HCT116 (cell line): ENCODE measurements at regions not wholly inside any gene's neighbourhood (a gene's known extent, or its start where the extent isn't known, plus 50 kb on each side); places are given as distances from the start of the nearest gene placed in this dataset.

Experiments
- ATAC-seq: fragments of 200-7000 bp; cut with Tn5 transposase; 2 replicates; pipeline ENCODE4 v1.9.1; 2020; ENCODE audit warnings: mild to moderate bottlenecking, moderate library complexity
- BruUV-seq: library from RNA; stranded (reverse); fragments of 400-500 nt; replicated peaks from 2 replicates; lab custom pipeline; 2021; lab: Mats Ljungman, UMichigan
- CTCF ChIA-PET: fragments of 300-600 bp; sonication (Branson Sonifier 250); formaldehyde crosslinking; loops from one replicate; lab custom pipeline; 2021; ENCODE audit warnings: antibody characterized with exemption; lab: Charles Lee
- POLR2A ChIA-PET: fragments of 300-600, 350-600 bp; sonication (Branson Sonifier 250); formaldehyde crosslinking; loops from one replicate; lab custom pipeline; 2021; ENCODE audit warnings: antibody characterized with exemption; lab: Charles Lee
- RAD21 ChIA-PET, 2 experiments: fragments of 300-600 bp; sonication (Branson Sonifier 250); formaldehyde crosslinking; loops; one replicate each; lab custom pipeline; 2023; ENCODE audit warnings: low total read pairs in 2 of 2; ENCODE audit not compliant: uncharacterized antibody in 2 of 2, unreplicated experiment in 2 of 2, low non-redundant PET in 1 of 2; lab: Charles Lee
- DNase-seq: peaks from one replicate; pipeline ENCODE4 v3.0.0-alpha.2; 2010; ENCODE audit warnings: low read depth, low spot score
- H2AFZ ChIP-seq: fragments of 200-600 bp; shearing (Covaris generic), sonication (generic); 2 replicates; pipeline ENCODE4 v1.6.1; 2017; ENCODE audit warnings: low read depth, mixed run types, mixed read lengths, antibody characterized with exemption, low read length; ENCODE audit not compliant: poor library complexity, severe bottlenecking
- H3K27ac ChIP-seq: 2 replicates; pipeline ENCODE4 v1.5.1; 2012; ENCODE audit warnings: low read depth, low read length
- H3K27me3 ChIP-seq: fragments of 200-600 bp; sonication (generic); 2 replicates; pipeline ENCODE4 v1.6.1; 2016; ENCODE audit warnings: mixed run types, low read length, mixed read lengths; ENCODE audit not compliant: insufficient read depth
- H3K36me3 ChIP-seq, 2 experiments: fragments of 200-500 bp in 1 of 2; fragments of 200-600 bp in 1 of 2; sonication (Bioruptor generic) in 1 of 2; sonication (generic) in 1 of 2; 2 replicates each; pipeline versions ENCODE4 v1.5.1 to v1.6.1; 2014 to 2016; ENCODE audit warnings: low read length in 2 of 2, inconsistent platforms in 1 of 2, mixed read lengths in 1 of 2, mixed run types in 1 of 2; ENCODE audit not compliant: insufficient read depth in 2 of 2, control insufficient read depth in 1 of 2
- H3K4me1 ChIP-seq, 2 experiments: fragments of 200-600 bp in 1 of 2; sonication (generic) in 1 of 2; 2 replicates each; pipeline versions ENCODE4 v1.5.1 to v1.6.1; 2012 to 2017; ENCODE audit warnings: low read length in 2 of 2, inconsistent platforms in 1 of 2, mild to moderate bottlenecking in 1 of 2, mixed read lengths in 1 of 2, mixed run types in 1 of 2, moderate library complexity in 1 of 2; ENCODE audit not compliant: insufficient read depth in 2 of 2, control insufficient read depth in 1 of 2
- H3K4me2 ChIP-seq: fragments of 200-600 bp; sonication (generic); 2 replicates; pipeline ENCODE4 v1.6.1; 2017; ENCODE audit warnings: mixed run types, low read length, mixed read lengths
- H3K4me3 ChIP-seq, 2 experiments: fragments of 200-600 bp in 1 of 2; sonication (generic) in 1 of 2; replicated peaks in 1 of 2; 2 replicates each; pipeline ENCODE4 v1.5.1; 2011 to 2016; ENCODE audit warnings: low read length in 2 of 2, control low read depth in 1 of 2, low read depth in 1 of 2, mild to moderate bottlenecking in 1 of 2, mixed read lengths in 1 of 2, mixed run types in 1 of 2
- H3K79me2 ChIP-seq: fragments of 200-600 bp; sonication (generic); 2 replicates; pipeline ENCODE4 v1.6.1; 2017; ENCODE audit warnings: mild to moderate bottlenecking, mixed run types, low read length, moderate library complexity, mixed read lengths; ENCODE audit not compliant: insufficient read depth
- H3K9ac ChIP-seq: fragments of 200-600 bp; sonication (generic); 2 replicates; pipeline ENCODE4 v1.6.1; 2016; ENCODE audit warnings: low read length, mixed read lengths
- H3K9me2 ChIP-seq: fragments of 200-600 bp; sonication (generic), shearing (Covaris generic); 2 replicates; pipeline ENCODE4 v1.6.1; 2017; ENCODE audit warnings: mixed run types, mild to moderate bottlenecking, moderate library complexity; ENCODE audit not compliant: insufficient read depth
- H3K9me3 ChIP-seq, 2 experiments: fragments of 200-500 bp in 1 of 2; fragments of 200-600 bp in 1 of 2; sonication (Bioruptor generic) in 1 of 2; sonication (generic) in 1 of 2; 2 replicates each; pipeline ENCODE4 v1.6.1; 2014 to 2017; ENCODE audit warnings: low read length in 2 of 2, mixed read lengths in 2 of 2, inconsistent platforms in 1 of 2, low read depth in 1 of 2, mild to moderate bottlenecking in 1 of 2, mixed run types in 1 of 2, moderate library complexity in 1 of 2; ENCODE audit not compliant: control insufficient read depth in 1 of 2, insufficient read depth in 1 of 2
- H4K20me1 ChIP-seq: fragments of 200-600 bp; sonication (generic), shearing (Covaris generic); 2 replicates; pipeline ENCODE4 v1.6.1; 2017; ENCODE audit warnings: mixed run types, mild to moderate bottlenecking, moderate library complexity; ENCODE audit not compliant: insufficient read depth
- ATF3 ChIP-seq: IDR thresholded peaks from 2 replicates; pipeline ENCODE4 v1.6.1; 2012
- EGR1 ChIP-seq: IDR thresholded peaks from 2 replicates; pipeline ENCODE4 v1.6.1; 2012; ENCODE audit warnings: low read depth
- ELF1 ChIP-seq: IDR thresholded peaks from 2 replicates; pipeline ENCODE4 v1.6.1; 2012; ENCODE audit warnings: low read depth, borderline replicate concordance
- EZH2phosphoT487 ChIP-seq: fragments of 200-600 bp; IDR thresholded peaks from 2 replicates; pipeline ENCODE4 v1.6.1; 2018; ENCODE audit warnings: antibody characterized with exemption, borderline replicate concordance
- FOSL1 ChIP-seq: IDR thresholded peaks from 2 replicates; pipeline ENCODE4 v1.6.1; 2012; ENCODE audit warnings: low read depth
- JUND ChIP-seq: IDR thresholded peaks from 2 replicates; pipeline ENCODE4 v1.6.1; 2012
- MAX ChIP-seq: IDR thresholded peaks from 2 replicates; pipeline ENCODE4 v1.6.1; 2012
- POLR2A ChIP-seq: IDR thresholded peaks from 2 replicates; pipeline ENCODE4 v1.7.0; 2011; ENCODE audit warnings: borderline replicate concordance; ENCODE audit not compliant: insufficient read depth, insufficient read length; ENCODE audit errors: extremely low read depth
- POLR2AphosphoS5 ChIP-seq: IDR thresholded peaks from 2 replicates; pipeline ENCODE4 v1.6.1; 2011; ENCODE audit warnings: mild to moderate bottlenecking, low read depth, low read length, moderate library complexity
- SIN3A ChIP-seq: IDR thresholded peaks from 2 replicates; pipeline ENCODE4 v1.6.1; 2012; ENCODE audit warnings: low read depth
- SP1 ChIP-seq: IDR thresholded peaks from 2 replicates; pipeline ENCODE4 v1.6.1; 2012; ENCODE audit warnings: low read depth
- YY1 ChIP-seq: IDR thresholded peaks from 2 replicates; pipeline ENCODE4 v1.6.1; 2011; ENCODE audit warnings: low read length, low read depth, moderate library complexity, mild to moderate bottlenecking; ENCODE audit not compliant: insufficient replicate concordance; ENCODE audit errors: extremely low read depth
- ZBTB33 ChIP-seq: IDR thresholded peaks from 2 replicates; pipeline ENCODE4 v1.6.1; 2011; ENCODE audit warnings: mild to moderate bottlenecking, low read length, moderate library complexity; ENCODE audit not compliant: insufficient replicate concordance; ENCODE audit errors: extremely low read depth
- ZFX ChIP-seq: fragments of 450-650 bp; IDR thresholded peaks from 2 replicates; pipeline ENCODE4 v1.6.1; 2017
- ZNF274 ChIP-seq: fragments of 200-500 bp; sonication (Bioruptor generic); IDR thresholded peaks from 2 replicates; pipeline ENCODE4 v1.6.1; 2014; ENCODE audit warnings: mild to moderate bottlenecking, low read depth, low read length, inconsistent platforms
- intact Hi-C: fragments of 100-400 bp; cut with micrococcal nuclease; formaldehyde crosslinking; loops from 2 replicates; pipeline ENCODE4 v1.10.0; 2022

- ATAC-seq: no peak
- CTCF ChIA-PET: no interaction called here
These were observed 490.5 kb upstream of the NR2F2 start for GRCh38 chr15:95840004-95840403.

GRCh38 chr15:95840855-95841254, 489.6 kb upstream of the NR2F2 start:
- Histone ChIP-seq H3K79me2 (no peaks in the 10 kb centered on the region), H3K9ac (no peak overlapping the region), H3K4me2 (no peak overlapping the region), H3K36me3 (no peaks in the 10 kb centered on the region), H3K9me2 (no peaks in the 10 kb centered on the region), H3K9me3 (no peaks in the 10 kb centered on the region), H4K20me1 (no peaks in the 10 kb centered on the region), H3K4me3 (no peak overlapping the region), H2AFZ (no peak overlapping the region), H3K27ac (no peak overlapping the region), H3K27me3 (no peaks in the 10 kb centered on the region), H3K4me1 (no peaks in the 10 kb centered on the region)
- POLR2A ChIA-PET: no interaction called here
- BruUV-seq: no TSS peak
- no peak for DNase-seq
- no peak for ATAC-seq
- intact Hi-C loops: no loop called here
- TF ChIP-seq ZBTB33: no peak
- TF ChIP-seq POLR2A: no peak
- no peak for TF ChIP-seq POLR2AphosphoS5
- no peak for TF ChIP-seq ATF3
- no peak for TF ChIP-seq EZH2phosphoT487
- TF ChIP-seq YY1: no peak
- TF ChIP-seq MAX: no peak
- no peak for TF ChIP-seq ZNF274
- no peak for TF ChIP-seq SP1
- TF ChIP-seq SIN3A: no peak
- TF ChIP-seq JUND: no peak
- no peak for TF ChIP-seq ZFX
- no peak for TF ChIP-seq EGR1
- RAD21 ChIA-PET: no interaction called here
- CTCF ChIA-PET: no interaction called here

More at GRCh38 chr15:95840004-95840403, 490.5 kb upstream of the NR2F2 start:
- no peaks in the 10 kb centered on the region for H3K9me2 ChIP-seq
- no peak overlapping the region for H3K4me2 ChIP-seq
- H2AFZ ChIP-seq: no peak overlapping the region
- no peaks in the 10 kb centered on the region for H3K36me3 ChIP-seq
- H3K79me2 ChIP-seq: no peaks in the 10 kb centered on the region
- H3K4me1 ChIP-seq: no peaks in the 10 kb centered on the region
- H3K27me3 ChIP-seq: no peaks in the 10 kb centered on the region
- H4K20me1 ChIP-seq: no peaks in the 10 kb centered on the region
- POLR2A ChIA-PET: no interaction called here
- BruUV-seq: no TSS peak
- RAD21 ChIA-PET: no interaction called here
- intact Hi-C loops: no loop called here
- DNase-seq: no peak
- H3K4me3 ChIP-seq: no peak overlapping the region
- TF ChIP-seq FOSL1 (no peak), ELF1 (no peak)
- H3K9me3 ChIP-seq: no peaks in the 10 kb centered on the region
- no peak overlapping the region for H3K27ac ChIP-seq
- no peak overlapping the region for H3K9ac ChIP-seq
